HEK293 (cell line): ENCODE measurements at regions not wholly inside any gene's neighbourhood (a gene's known extent, or its start where the extent isn't known, plus 50 kb on each side); places are given as distances from the start of the nearest gene placed in this dataset.

Experiments
- GLI4 ChIP-seq: fragments of 450-650 bp; formaldehyde crosslinking; IDR thresholded peaks from 2 replicates; pipeline ENCODE4 v1.5.1; 2016; ENCODE audit warnings: missing biosample characterization, missing genetic modification characterization
- OVOL3 ChIP-seq: fragments of 450-650 bp; formaldehyde crosslinking; IDR thresholded peaks from 2 replicates; pipeline ENCODE4 v1.5.1; 2016; ENCODE audit warnings: missing biosample characterization, missing genetic modification characterization
- PATZ1 ChIP-seq: fragments of 450-650 bp; formaldehyde crosslinking; IDR thresholded peaks from 2 replicates; pipeline ENCODE4 v1.5.1; 2016; ENCODE audit warnings: missing biosample characterization, missing genetic modification characterization
- PRDM6 ChIP-seq: fragments of 450-650 bp; formaldehyde crosslinking; IDR thresholded peaks from 2 replicates; pipeline ENCODE4 v1.5.1; 2017; ENCODE audit warnings: missing biosample characterization, missing genetic modification characterization
- WT1 ChIP-seq: fragments of 450-650 bp; formaldehyde crosslinking; IDR thresholded peaks from 2 replicates; pipeline ENCODE4 v1.5.1; 2016; ENCODE audit warnings: missing biosample characterization, missing genetic modification characterization
- YY1 ChIP-seq: fragments of 450-650 bp; formaldehyde crosslinking; IDR thresholded peaks from 2 replicates; pipeline ENCODE4 v1.5.1; 2018; ENCODE audit warnings: missing biosample characterization, missing genetic modification characterization
- ZBTB11 ChIP-seq: fragments of 450-650 bp; formaldehyde crosslinking; conservative IDR thresholded peaks from 2 replicates; pipeline ENCODE4 v1.5.1; 2016; ENCODE audit warnings: low read depth, missing biosample characterization, missing genetic modification characterization
- ZBTB21 ChIP-seq: fragments of 450-650 bp; formaldehyde crosslinking; IDR thresholded peaks from 2 replicates; pipeline ENCODE4 v1.5.1; 2017; ENCODE audit warnings: missing biosample characterization, missing genetic modification characterization
- ZFHX2 ChIP-seq: fragments of 450-650 bp; formaldehyde crosslinking; conservative IDR thresholded peaks from 2 replicates; pipeline ENCODE4 v1.5.1; 2016; ENCODE audit warnings: missing biosample characterization, missing genetic modification characterization
- ZNF112 ChIP-seq: fragments of 450-650 bp; formaldehyde crosslinking; IDR thresholded peaks from 2 replicates; pipeline ENCODE4 v1.5.0; 2017; ENCODE audit warnings: missing biosample characterization, missing genetic modification characterization
- ZNF138 ChIP-seq: fragments of 450-650 bp; formaldehyde crosslinking; IDR thresholded peaks from 2 replicates; pipeline ENCODE4 v1.5.1; 2016; ENCODE audit warnings: missing biosample characterization, missing genetic modification characterization, borderline replicate concordance
- ZNF2 ChIP-seq: fragments of 450-650 bp; formaldehyde crosslinking; IDR thresholded peaks from 2 replicates; pipeline ENCODE4 v1.5.1; 2016; ENCODE audit warnings: missing biosample characterization, missing genetic modification characterization
- ZNF239 ChIP-seq: fragments of 450-650 bp; formaldehyde crosslinking; IDR thresholded peaks from 2 replicates; pipeline ENCODE4 v1.5.1; 2016; ENCODE audit warnings: missing biosample characterization, missing genetic modification characterization
- ZNF266 ChIP-seq: fragments of 450-650 bp; formaldehyde crosslinking; IDR thresholded peaks from 2 replicates; pipeline ENCODE4 v1.5.1; 2016; ENCODE audit warnings: missing biosample characterization, missing genetic modification characterization, low read depth
- ZNF274 ChIP-seq, 2 experiments: fragments of 200-500 bp in 1 of 2; fragments of 450-650 bp in 1 of 2; sonication (Bioruptor generic) in 1 of 2; formaldehyde crosslinking in 1 of 2; IDR thresholded peaks; 2 replicates each; pipeline versions ENCODE4 v1.5.1 to v1.6.1; 2014 to 2016; ENCODE audit warnings: borderline replicate concordance in 1 of 2, inconsistent platforms in 1 of 2, low read length in 1 of 2, missing biosample characterization in 1 of 2, missing genetic modification characterization in 1 of 2
- ZNF324 ChIP-seq: fragments of 450-650 bp; formaldehyde crosslinking; IDR thresholded peaks from 2 replicates; pipeline ENCODE4 v1.5.1; 2016; ENCODE audit warnings: missing biosample characterization, missing genetic modification characterization
- ZNF335 ChIP-seq: fragments of 450-650 bp; formaldehyde crosslinking; conservative IDR thresholded peaks from 2 replicates; pipeline ENCODE4 v1.5.1; 2016; ENCODE audit warnings: missing biosample characterization, missing genetic modification characterization
- ZNF37A ChIP-seq: fragments of 450-650 bp; IDR thresholded peaks from 2 replicates; pipeline ENCODE4 v1.5.1; 2018; ENCODE audit warnings: missing biosample characterization, missing genetic modification characterization
- ZNF426 ChIP-seq: fragments of 450-650 bp; formaldehyde crosslinking; IDR thresholded peaks from 2 replicates; pipeline ENCODE4 v1.5.1; 2017; ENCODE audit warnings: missing biosample characterization, missing genetic modification characterization, mild to moderate bottlenecking, inconsistent platforms, moderate library complexity
- ZNF433 ChIP-seq: fragments of 450-650 bp; formaldehyde crosslinking; IDR thresholded peaks from 2 replicates; pipeline ENCODE4 v1.5.1; 2016; ENCODE audit warnings: missing biosample characterization, missing genetic modification characterization, low read depth
- ZNF449 ChIP-seq: fragments of 450-650 bp; formaldehyde crosslinking; IDR thresholded peaks from 2 replicates; pipeline ENCODE4 v1.5.1; 2017; ENCODE audit warnings: missing biosample characterization, mild to moderate bottlenecking, missing genetic modification characterization, moderate library complexity
- ZNF510 ChIP-seq: fragments of 450-650 bp; formaldehyde crosslinking; IDR thresholded peaks from 2 replicates; pipeline ENCODE4 v1.5.1; 2018; ENCODE audit warnings: mild to moderate bottlenecking, missing genetic modification characterization, missing biosample characterization; ENCODE audit not compliant: insufficient replicate concordance
- ZNF549 ChIP-seq: fragments of 450-650 bp; IDR thresholded peaks from 2 replicates; pipeline ENCODE4 v1.5.1; 2018; ENCODE audit warnings: missing biosample characterization, missing genetic modification characterization, mild to moderate bottlenecking, inconsistent platforms, moderate library complexity
- ZNF560 ChIP-seq: fragments of 450-650 bp; formaldehyde crosslinking; IDR thresholded peaks from 2 replicates; pipeline ENCODE4 v1.5.1; 2017; ENCODE audit warnings: missing biosample characterization, missing genetic modification characterization, borderline replicate concordance
- ZNF571 ChIP-seq: fragments of 450-650 bp; formaldehyde crosslinking; IDR thresholded peaks from 2 replicates; pipeline ENCODE4 v1.5.0; 2017; ENCODE audit warnings: missing biosample characterization, missing genetic modification characterization
- ZNF629 ChIP-seq: fragments of 450-650 bp; formaldehyde crosslinking; IDR thresholded peaks from 2 replicates; pipeline ENCODE4 v1.5.1; 2017; ENCODE audit warnings: missing biosample characterization, missing genetic modification characterization
- ZNF654 ChIP-seq: fragments of 450-650 bp; formaldehyde crosslinking; IDR thresholded peaks from 2 replicates; pipeline ENCODE4 v1.5.1; 2016; ENCODE audit warnings: low read depth, missing biosample characterization, missing genetic modification characterization
- ZNF660 ChIP-seq: fragments of 450-650 bp; IDR thresholded peaks from 2 replicates; pipeline ENCODE4 v1.5.1; 2018; ENCODE audit warnings: missing biosample characterization, mild to moderate bottlenecking, missing genetic modification characterization
- ZNF677 ChIP-seq: fragments of 450-650 bp; IDR thresholded peaks from 2 replicates; pipeline ENCODE4 v1.5.0; 2018; ENCODE audit warnings: missing biosample characterization, mild to moderate bottlenecking, missing genetic modification characterization, moderate library complexity
- ZNF785 ChIP-seq: fragments of 450-650 bp; formaldehyde crosslinking; IDR thresholded peaks from 2 replicates; pipeline ENCODE4 v1.5.1; 2016; ENCODE audit warnings: missing biosample characterization, missing genetic modification characterization

- TF ChIP-seq ZNF654 (tag by site-specific recombination), result no peak; the same call in none of the 2 replicates
- no peak for TF ChIP-seq ZNF266 (tag by site-specific recombination)
- no peak for TF ChIP-seq ZNF571 (tag by site-specific recombination)
- TF ChIP-seq ZNF324 (tag by site-specific recombination), result peak; percentile 86
- TF ChIP-seq PATZ1, result peak; percentile 35; the same call in 1 of the 2 replicates
- TF ChIP-seq ZNF660 (tag by site-specific recombination), result peak; percentile 98
- no peak for TF ChIP-seq ZNF677 (tag by site-specific recombination)
- no peak for TF ChIP-seq ZNF433 (tag by site-specific recombination)
- peak; percentile 77 for TF ChIP-seq ZBTB21 (tag by site-specific recombination)
- peak; percentile 61 for TF ChIP-seq OVOL3 (tag by site-specific recombination)
- TF ChIP-seq ZNF560, result no peak
- TF ChIP-seq YY1, result peak; percentile 54; the same call in 1 of the 2 replicates
- TF ChIP-seq ZNF510 (tag by site-specific recombination), result peak; percentile 20
- TF ChIP-seq WT1, result peak; percentile 73; the same call in 1 of the 2 replicates
- peak; percentile 67; the same call in 1 of the 2 replicates for TF ChIP-seq ZNF335 (tag by site-specific recombination)
- no peak for TF ChIP-seq ZNF239 (tag by site-specific recombination)
- peak; percentile 81 for TF ChIP-seq ZNF629 (tag by site-specific recombination)
- TF ChIP-seq ZNF549, result no peak
- no peak for TF ChIP-seq ZNF426 (tag by site-specific recombination)
- TF ChIP-seq ZNF138, result no peak
- no peak for TF ChIP-seq ZNF274 (IDR thresholded peaks at IDR 0.05; ENCODE audit: low read length)
- TF ChIP-seq ZNF274 (tag by site-specific recombination; IDR thresholded peaks at IDR 0.05; ENCODE audit: borderline replicate concordance), result no peak
- peak; percentile 97 for TF ChIP-seq ZNF2
- peak; percentile 53; the same call in 1 of the 2 replicates for TF ChIP-seq PRDM6
- TF ChIP-seq ZNF785, result no peak
- peak; percentile 38; the same call in 1 of the 2 replicates for TF ChIP-seq ZNF449 (tag by site-specific recombination)
- no peak for TF ChIP-seq ZNF37A (tag by site-specific recombination)
- peak; percentile 77; the same call in 1 of the 2 replicates for TF ChIP-seq GLI4 (tag by site-specific recombination)
- TF ChIP-seq ZNF112 (tag by site-specific recombination), result no peak
- no peak for TF ChIP-seq ZFHX2
- TF ChIP-seq ZBTB11 (tag by site-specific recombination), result no peak; the same call in 1 of the 2 replicates
Measured at GRCh38 chr6:27592481-27593199, 119.7 kb upstream of the ZNF184 start (continued).
